ENCODE measurements at regions not wholly inside any gene's neighbourhood (a gene's known extent, or its start where the extent isn't known, plus 50 kb on each side); places are given as distances from the start of the nearest gene placed in this dataset.

- Mint-ChIP-seq H3K9me3 (peaks cover 17% of the 10 kb centered on the region), H3K4me1 (peaks cover 7% of the 10 kb centered on the region), H3K4me3 (no peak overlapping the region), H3K36me3 (ENCODE audit: low read depth) (peaks cover 8% of the 10 kb centered on the region), H3K27ac (ENCODE audit: unreplicated experiment) (no peak overlapping the region), H3K27me3 (ENCODE audit: low read depth) (no peaks in the 10 kb centered on the region)
- TF ChIP-seq CTCF (conservative IDR thresholded peaks at IDR 0.05), result no peak
- DNase-seq (ENCODE audit: low read depth, low spot score), result no peak
These were observed 208.8 kb upstream of the ADGRL4 start for GRCh38 chr1:79215311-79215710.

GRCh38 chr1:79207786-79208185 is 201.3 kb upstream of the ADGRL4 start:
- Mint-ChIP-seq H3K4me1 (no peaks in the 10 kb centered on the region), H3K27me3 (ENCODE audit: low read depth) (no peaks in the 10 kb centered on the region), H3K4me3 (no peak overlapping the region), H3K27ac (ENCODE audit: unreplicated experiment) (no peak overlapping the region), H3K9me3 (peaks cover 9% of the 10 kb centered on the region), H3K36me3 (ENCODE audit: low read depth) (peaks cover 3% of the 10 kb centered on the region)
- no peak for DNase-seq (ENCODE audit: low read depth, low spot score)
- TF ChIP-seq CTCF (conservative IDR thresholded peaks at IDR 0.05), result no peak

GRCh38 chr1:79207331-79207730 is 200.8 kb upstream of the ADGRL4 start:
- TF ChIP-seq CTCF (conservative IDR thresholded peaks at IDR 0.05), result no peak
- Mint-ChIP-seq H3K36me3 (ENCODE audit: low read depth) (peaks cover 3% of the 10 kb centered on the region), H3K27me3 (ENCODE audit: low read depth) (no peaks in the 10 kb centered on the region), H3K4me1 (no peaks in the 10 kb centered on the region), H3K4me3 (no peak overlapping the region), H3K9me3 (peaks cover 9% of the 10 kb centered on the region), H3K27ac (ENCODE audit: unreplicated experiment) (no peak overlapping the region)
- no peak for DNase-seq (ENCODE audit: low read depth, low spot score)

- no peak overlapping the region for H3K4me3 Mint-ChIP-seq
- H3K27me3 Mint-ChIP-seq (ENCODE audit: low read depth), result no peaks in the 10 kb centered on the region
- H3K36me3 Mint-ChIP-seq (ENCODE audit: low read depth), result no peaks in the 10 kb centered on the region
- no peak for DNase-seq (ENCODE audit: low read depth, low spot score)
- TF ChIP-seq CTCF (conservative IDR thresholded peaks at IDR 0.05), result no peak
- H3K9me3 Mint-ChIP-seq, result peaks cover under 1% of the 10 kb centered on the region
- no peaks in the 10 kb centered on the region for H3K4me1 Mint-ChIP-seq
- H3K27ac Mint-ChIP-seq (ENCODE audit: unreplicated experiment), result no peak overlapping the region
These were observed 198.4 kb upstream of the ADGRL4 start for GRCh38 chr1:79204779-79205479.

- H3K4me3 Mint-ChIP-seq, result no peak overlapping the region
- H3K4me1 Mint-ChIP-seq, result no peaks in the 10 kb centered on the region
- DNase-seq (ENCODE audit: low read depth, low spot score), result no peak
- no peaks in the 10 kb centered on the region for H3K36me3 Mint-ChIP-seq (ENCODE audit: low read depth)
- no peak for TF ChIP-seq CTCF (conservative IDR thresholded peaks at IDR 0.05)
- H3K9me3 Mint-ChIP-seq, result peaks cover 4% of the 10 kb centered on the region
- H3K27ac Mint-ChIP-seq (ENCODE audit: unreplicated experiment), result no peak overlapping the region
- H3K27me3 Mint-ChIP-seq (ENCODE audit: low read depth), result no peaks in the 10 kb centered on the region
These were observed 192.3 kb upstream of the ADGRL4 start for GRCh38 chr1:79198832-79199231.
